Skeletal muscle cell (primary cell): ENCODE measurements at regions not wholly inside any gene's neighbourhood (a gene's known extent, or its start where the extent isn't known, plus 50 kb on each side); places are given as distances from the start of the nearest gene placed in this dataset.

Experiments
- DNase-seq: peaks from one replicate; pipeline ENCODE4 v3.0.0-alpha.2; 2010; ENCODE audit warnings: low read depth
- H3K4me3 ChIP-seq: 2 replicates; pipeline ENCODE4 v1.5.1; 2011; ENCODE audit warnings: low read depth, mild to moderate bottlenecking, control low read depth, low read length, moderate library complexity

- DNase-seq = no peak
- H3K4me3 ChIP-seq = no peak overlapping the region
Measured at GRCh38 chr6:156026486-156027247, 571.0 kb upstream of the NOX3 start.

GRCh38 chr6:156024339-156024738 lies 568.7 kb upstream of the NOX3 start:
- H3K4me3 ChIP-seq = no peak overlapping the region
- no peak for DNase-seq

GRCh38 chr6:156021746-156022396 lies 566.2 kb upstream of the NOX3 start:
- DNase-seq = no peak
- H3K4me3 ChIP-seq = no peak overlapping the region

GRCh38 chr6:156017838-156018237 lies 562.2 kb upstream of the NOX3 start:
- H3K4me3 ChIP-seq = no peak overlapping the region
- no peak for DNase-seq

- no peak overlapping the region for H3K4me3 ChIP-seq
- DNase-seq = no peak
Measured at GRCh38 chr6:156016186-156016976, 560.7 kb upstream of the NOX3 start.

- no peak overlapping the region for H3K4me3 ChIP-seq
- DNase-seq = no peak
Measured at GRCh38 chr6:156013155-156013554, 557.5 kb upstream of the NOX3 start.

- no peak overlapping the region for H3K4me3 ChIP-seq
- no peak for DNase-seq
Measured at GRCh38 chr6:156009656-156010055, 554.0 kb upstream of the NOX3 start.

- no peak overlapping the region for H3K4me3 ChIP-seq
- DNase-seq = no peak
Measured at GRCh38 chr6:156004796-156005195, 549.2 kb upstream of the NOX3 start.

GRCh38 chr6:155996151-155996550 lies 540.5 kb upstream of the NOX3 start:
- H3K4me3 ChIP-seq = no peak overlapping the region
- DNase-seq = no peak

- no peak for DNase-seq
- no peak overlapping the region for H3K4me3 ChIP-seq
Measured at GRCh38 chr6:155995281-155995680, 539.6 kb upstream of the NOX3 start.

GRCh38 chr6:155994086-155994485 lies 538.4 kb upstream of the NOX3 start:
- DNase-seq = no peak

GRCh38 chr6:155993240-155993639 lies 537.6 kb upstream of the NOX3 start:
- DNase-seq = no peak
- no peak overlapping the region for H3K4me3 ChIP-seq

More at GRCh38 chr6:155994086-155994485, 538.4 kb upstream of the NOX3 start:
- H3K4me3 ChIP-seq = no peak overlapping the region

GRCh38 chr6:155985660-155986138 lies 530.1 kb upstream of the NOX3 start:
- H3K4me3 ChIP-seq = no peak overlapping the region
- no peak for DNase-seq

GRCh38 chr6:155980768-155981079 lies 525.1 kb upstream of the NOX3 start:
- no peak overlapping the region for H3K4me3 ChIP-seq
- no peak for DNase-seq

GRCh38 chr6:155980014-155980767 lies 524.6 kb upstream of the NOX3 start:
- no peak overlapping the region for H3K4me3 ChIP-seq
- no peak for DNase-seq

GRCh38 chr6:155975506-155975905 lies 519.9 kb upstream of the NOX3 start:
- H3K4me3 ChIP-seq = no peak overlapping the region
- DNase-seq = no peak

- no peak for DNase-seq
- H3K4me3 ChIP-seq = no peak overlapping the region
Measured at GRCh38 chr6:155974811-155975323, 519.2 kb upstream of the NOX3 start.

GRCh38 chr6:155974359-155974758 lies 518.7 kb upstream of the NOX3 start:
- no peak overlapping the region for H3K4me3 ChIP-seq
- no peak for DNase-seq

GRCh38 chr6:155970876-155971708 lies 515.5 kb upstream of the NOX3 start:
- H3K4me3 ChIP-seq = no peak overlapping the region
- DNase-seq = no peak
